ENCODE measurements at regions not wholly inside any gene's neighbourhood (a gene's known extent, or its start where the extent isn't known, plus 50 kb on each side); places are given as distances from the start of the nearest gene placed in this dataset.

DNA sequence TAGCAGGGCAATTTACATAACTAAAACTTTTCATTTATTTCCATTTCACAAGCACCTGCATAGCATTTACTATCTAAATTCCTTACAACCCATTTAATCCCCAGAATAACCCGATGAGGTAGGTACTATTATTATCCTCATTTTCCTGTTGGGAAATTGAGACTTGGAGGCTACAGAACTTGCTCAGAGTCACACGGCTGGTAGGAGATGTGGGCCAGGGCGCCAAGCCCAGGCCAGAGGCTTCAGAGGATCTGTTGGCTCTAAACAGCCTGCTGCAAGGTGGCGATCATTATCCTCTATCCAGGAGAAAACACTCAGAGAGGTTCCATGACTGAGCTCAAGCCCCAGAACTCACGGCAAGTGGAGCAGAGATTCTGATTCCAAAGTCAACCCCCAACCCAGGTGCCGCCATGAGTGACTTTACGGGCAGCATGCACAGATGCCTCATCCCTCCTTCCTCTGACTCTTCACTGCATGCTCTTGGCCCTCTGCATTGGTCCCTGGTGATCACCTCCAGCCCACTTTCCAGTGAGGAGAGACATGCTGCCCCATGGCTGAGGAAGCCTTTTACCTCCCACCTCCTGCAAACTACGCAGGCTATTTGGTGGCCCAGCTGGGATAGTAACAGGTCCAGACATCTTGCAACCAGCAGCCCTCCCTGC is 168.4 kb upstream of the FSTL4 start:
- no peaks in the 10 kb centered on the region for H3K9me3 ChIP-seq (ENCODE audit: low read length)
- H3K27me3 ChIP-seq (ENCODE audit: insufficient read depth, low read depth, low read length), result no peaks in the 10 kb centered on the region
- no peaks in the 10 kb centered on the region for H3F3A ChIP-seq (ENCODE audit: insufficient read depth, low read length, poor library complexity, severe bottlenecking)
- H3K9me2 ChIP-seq (ENCODE audit: insufficient read depth, low read length), result no peaks in the 10 kb centered on the region
- no peak overlapping the region for H2AFZ ChIP-seq (ENCODE audit: low read depth, low read length)
- H4K20me1 ChIP-seq (ENCODE audit: insufficient read depth), result no peaks in the 10 kb centered on the region
- no peaks in the 10 kb centered on the region for H3K79me2 ChIP-seq (replicated peaks; ENCODE audit: insufficient read depth, low read length)
- TF ChIP-seq SMC3 (conservative IDR thresholded peaks at IDR 0.05; ENCODE audit: poor library complexity) (no peak), TAF1 (IDR thresholded peaks at IDR 0.05; ENCODE audit: low read depth) (no peak), RAD21 (conservative IDR thresholded peaks at IDR 0.05) (no peak), POLR2AphosphoS5 (IDR thresholded peaks at IDR 0.05) (no peak), MXI1 (conservative IDR thresholded peaks at IDR 0.05; ENCODE audit: poor library complexity, severe bottlenecking) (no peak)
- TF ChIP-seq, protein P1, sequence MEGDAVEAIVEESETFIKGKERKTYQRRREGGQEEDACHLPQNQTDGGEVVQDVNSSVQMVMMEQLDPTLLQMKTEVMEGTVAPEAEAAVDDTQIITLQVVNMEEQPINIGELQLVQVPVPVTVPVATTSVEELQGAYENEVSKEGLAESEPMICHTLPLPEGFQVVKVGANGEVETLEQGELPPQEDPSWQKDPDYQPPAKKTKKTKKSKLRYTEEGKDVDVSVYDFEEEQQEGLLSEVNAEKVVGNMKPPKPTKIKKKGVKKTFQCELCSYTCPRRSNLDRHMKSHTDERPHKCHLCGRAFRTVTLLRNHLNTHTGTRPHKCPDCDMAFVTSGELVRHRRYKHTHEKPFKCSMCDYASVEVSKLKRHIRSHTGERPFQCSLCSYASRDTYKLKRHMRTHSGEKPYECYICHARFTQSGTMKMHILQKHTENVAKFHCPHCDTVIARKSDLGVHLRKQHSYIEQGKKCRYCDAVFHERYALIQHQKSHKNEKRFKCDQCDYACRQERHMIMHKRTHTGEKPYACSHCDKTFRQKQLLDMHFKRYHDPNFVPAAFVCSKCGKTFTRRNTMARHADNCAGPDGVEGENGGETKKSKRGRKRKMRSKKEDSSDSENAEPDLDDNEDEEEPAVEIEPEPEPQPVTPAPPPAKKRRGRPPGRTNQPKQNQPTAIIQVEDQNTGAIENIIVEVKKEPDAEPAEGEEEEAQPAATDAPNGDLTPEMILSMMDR (IDR thresholded peaks at IDR 0.05; ENCODE audit: poor library complexity, severe bottlenecking), result no peak
- TF ChIP-seq, protein P2, sequence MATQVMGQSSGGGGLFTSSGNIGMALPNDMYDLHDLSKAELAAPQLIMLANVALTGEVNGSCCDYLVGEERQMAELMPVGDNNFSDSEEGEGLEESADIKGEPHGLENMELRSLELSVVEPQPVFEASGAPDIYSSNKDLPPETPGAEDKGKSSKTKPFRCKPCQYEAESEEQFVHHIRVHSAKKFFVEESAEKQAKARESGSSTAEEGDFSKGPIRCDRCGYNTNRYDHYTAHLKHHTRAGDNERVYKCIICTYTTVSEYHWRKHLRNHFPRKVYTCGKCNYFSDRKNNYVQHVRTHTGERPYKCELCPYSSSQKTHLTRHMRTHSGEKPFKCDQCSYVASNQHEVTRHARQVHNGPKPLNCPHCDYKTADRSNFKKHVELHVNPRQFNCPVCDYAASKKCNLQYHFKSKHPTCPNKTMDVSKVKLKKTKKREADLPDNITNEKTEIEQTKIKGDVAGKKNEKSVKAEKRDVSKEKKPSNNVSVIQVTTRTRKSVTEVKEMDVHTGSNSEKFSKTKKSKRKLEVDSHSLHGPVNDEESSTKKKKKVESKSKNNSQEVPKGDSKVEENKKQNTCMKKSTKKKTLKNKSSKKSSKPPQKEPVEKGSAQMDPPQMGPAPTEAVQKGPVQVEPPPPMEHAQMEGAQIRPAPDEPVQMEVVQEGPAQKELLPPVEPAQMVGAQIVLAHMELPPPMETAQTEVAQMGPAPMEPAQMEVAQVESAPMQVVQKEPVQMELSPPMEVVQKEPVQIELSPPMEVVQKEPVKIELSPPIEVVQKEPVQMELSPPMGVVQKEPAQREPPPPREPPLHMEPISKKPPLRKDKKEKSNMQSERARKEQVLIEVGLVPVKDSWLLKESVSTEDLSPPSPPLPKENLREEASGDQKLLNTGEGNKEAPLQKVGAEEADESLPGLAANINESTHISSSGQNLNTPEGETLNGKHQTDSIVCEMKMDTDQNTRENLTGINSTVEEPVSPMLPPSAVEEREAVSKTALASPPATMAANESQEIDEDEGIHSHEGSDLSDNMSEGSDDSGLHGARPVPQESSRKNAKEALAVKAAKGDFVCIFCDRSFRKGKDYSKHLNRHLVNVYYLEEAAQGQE (IDR thresholded peaks at IDR 0.05; ENCODE audit: borderline replicate concordance), result no peak
- no peak overlapping the region for H3K27ac ChIP-seq (ENCODE audit: low read length)
- H3K9ac ChIP-seq (ENCODE audit: low read length), result no peak overlapping the region
- no peak overlapping the region for H3K4me2 ChIP-seq (ENCODE audit: low read length)
- H3K36me3 ChIP-seq (ENCODE audit: insufficient read depth, low read length), result no peaks in the 10 kb centered on the region
- H3K4me3 ChIP-seq (ENCODE audit: low read length), result no peak overlapping the region

DNA sequence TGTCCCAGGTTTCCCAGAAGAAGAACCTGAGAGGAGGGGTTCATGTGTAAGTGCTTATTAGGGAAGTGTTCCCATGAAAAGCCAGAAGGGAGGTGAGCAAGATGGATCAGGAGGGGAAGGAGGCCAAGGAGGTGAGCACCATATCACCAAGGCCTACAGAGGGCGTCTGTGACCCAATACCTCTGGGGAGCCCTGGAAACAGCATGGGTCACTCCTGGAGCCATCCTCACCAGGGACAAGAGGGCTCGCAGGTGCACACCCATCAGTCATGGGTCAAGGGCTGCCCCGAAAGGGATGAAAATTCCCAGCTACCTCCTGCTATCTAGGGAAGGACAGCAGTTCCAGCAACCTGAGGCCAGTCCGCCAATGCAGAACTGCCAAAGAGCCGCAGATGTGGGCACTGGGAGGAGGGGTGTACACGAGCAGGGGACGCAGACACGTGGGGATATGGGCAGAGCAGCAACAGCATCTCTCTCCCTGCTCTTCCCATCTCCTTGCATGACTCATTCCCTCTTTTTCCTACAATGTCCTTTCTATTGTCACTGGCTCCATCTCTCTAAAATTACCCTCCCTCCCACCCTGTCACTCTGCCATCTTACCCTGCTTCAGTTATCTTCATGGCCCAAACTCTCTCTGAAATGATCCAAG is 167.6 kb upstream of the FSTL4 start:
- no peaks in the 10 kb centered on the region for H3K79me2 ChIP-seq (replicated peaks; ENCODE audit: insufficient read depth, low read length)
- TF ChIP-seq MXI1 (conservative IDR thresholded peaks at IDR 0.05; ENCODE audit: poor library complexity, severe bottlenecking), result no peak
- no peak for TF ChIP-seq TAF1 (IDR thresholded peaks at IDR 0.05; ENCODE audit: low read depth)
- TF ChIP-seq RAD21 (conservative IDR thresholded peaks at IDR 0.05), result no peak
- no peaks in the 10 kb centered on the region for H4K20me1 ChIP-seq (ENCODE audit: insufficient read depth)
- no peak overlapping the region for H3K4me2 ChIP-seq (ENCODE audit: low read length)
- H3K9ac ChIP-seq (ENCODE audit: low read length), result no peak overlapping the region
- H3K4me3 ChIP-seq (ENCODE audit: low read length), result no peak overlapping the region
- H3K27me3 ChIP-seq (ENCODE audit: insufficient read depth, low read depth, low read length), result no peaks in the 10 kb centered on the region
- no peaks in the 10 kb centered on the region for H3K9me2 ChIP-seq (ENCODE audit: insufficient read depth, low read length)
- no peak overlapping the region for H3K27ac ChIP-seq (ENCODE audit: low read length)
- no peak overlapping the region for H2AFZ ChIP-seq (ENCODE audit: low read depth, low read length)
- H3K36me3 ChIP-seq (ENCODE audit: insufficient read depth, low read length), result no peaks in the 10 kb centered on the region
- H3K9me3 ChIP-seq (ENCODE audit: low read length), result no peaks in the 10 kb centered on the region
- no peaks in the 10 kb centered on the region for H3F3A ChIP-seq (ENCODE audit: insufficient read depth, low read length, poor library complexity, severe bottlenecking)

DNA sequence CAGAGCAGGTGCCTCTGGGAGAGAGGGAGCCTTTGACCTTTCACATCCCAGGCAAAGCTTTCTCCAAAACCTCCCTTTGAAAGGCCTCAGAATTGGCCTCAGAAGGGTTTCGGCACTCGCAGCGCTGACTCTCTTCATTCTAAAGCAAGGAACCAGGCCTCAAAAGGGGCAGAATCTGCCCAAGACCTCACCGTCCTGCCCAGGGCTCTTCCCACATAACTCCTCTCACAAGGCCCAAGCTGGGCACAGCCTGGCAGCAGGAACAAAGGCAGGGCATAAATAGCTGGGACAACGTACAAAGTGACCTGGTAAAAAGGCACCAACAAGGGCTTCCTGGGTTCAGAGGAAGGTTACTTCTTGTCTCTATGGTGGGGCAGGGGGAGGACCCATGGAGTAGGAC is 166.3 kb upstream of the FSTL4 start:
- Histone ChIP-seq H3K4me2 (ENCODE audit: low read length) (no peak overlapping the region), H3K9me2 (ENCODE audit: insufficient read depth, low read length) (no peaks in the 10 kb centered on the region), H3F3A (ENCODE audit: insufficient read depth, low read length, poor library complexity, severe bottlenecking) (no peaks in the 10 kb centered on the region), H3K27ac (ENCODE audit: low read length) (no peak overlapping the region), H3K9me3 (ENCODE audit: low read length) (no peaks in the 10 kb centered on the region), H3K36me3 (ENCODE audit: insufficient read depth, low read length) (no peaks in the 10 kb centered on the region), H3K79me2 (replicated peaks; ENCODE audit: insufficient read depth, low read length) (no peaks in the 10 kb centered on the region), H3K27me3 (ENCODE audit: insufficient read depth, low read depth, low read length) (no peaks in the 10 kb centered on the region), H2AFZ (ENCODE audit: low read depth, low read length) (no peak overlapping the region), H3K9ac (ENCODE audit: low read length) (no peak overlapping the region), H3K4me3 (ENCODE audit: low read length) (no peak overlapping the region), H4K20me1 (ENCODE audit: insufficient read depth) (no peaks in the 10 kb centered on the region)
- TF ChIP-seq RAD21 (conservative IDR thresholded peaks at IDR 0.05) (no peak), EP300 (conservative IDR thresholded peaks at IDR 0.05; ENCODE audit: poor library complexity, severe bottlenecking) (no peak), MXI1 (conservative IDR thresholded peaks at IDR 0.05; ENCODE audit: poor library complexity, severe bottlenecking) (no peak), TAF1 (IDR thresholded peaks at IDR 0.05; ENCODE audit: low read depth) (no peak), SMC3 (conservative IDR thresholded peaks at IDR 0.05; ENCODE audit: poor library complexity) (no peak), EZH2 (IDR thresholded peaks at IDR 0.05; ENCODE audit: borderline replicate concordance, insufficient read depth, low read length, poor library complexity, severe bottlenecking) (no peak)
- TF ChIP-seq, protein P1 (IDR thresholded peaks at IDR 0.05; ENCODE audit: poor library complexity, severe bottlenecking), result no peak
- TF ChIP-seq, protein P2 (IDR thresholded peaks at IDR 0.05; ENCODE audit: borderline replicate concordance), result no peak

All from neural cell (in vitro differentiated cells).